ENCODE measurements at regions not wholly inside any gene's neighbourhood (a gene's known extent, or its start where the extent isn't known, plus 50 kb on each side); places are given as distances from the start of the nearest gene placed in this dataset.

DNA sequence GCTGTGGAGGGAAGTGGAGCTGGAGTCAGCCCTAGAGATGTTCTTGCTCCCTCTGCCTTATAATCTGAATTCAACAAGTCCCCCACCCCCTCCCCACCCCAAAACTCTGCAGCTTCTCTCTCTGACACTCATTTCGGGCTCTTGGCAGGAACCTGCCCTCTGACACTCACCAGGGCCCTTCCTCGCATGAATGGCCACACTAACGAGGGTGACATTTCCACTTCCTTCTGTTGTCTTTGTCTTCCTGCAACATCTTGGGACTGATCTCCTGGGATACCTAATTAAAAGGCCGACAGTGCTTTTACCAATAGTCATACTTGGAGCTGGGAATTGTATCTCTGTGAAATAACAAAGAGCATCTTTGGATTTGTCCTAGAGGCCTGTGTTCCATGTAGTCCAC lies 106.9 kb upstream of the PIRT start:
- TF ChIP-seq CTCF (IDR thresholded peaks at IDR 0.05; ENCODE audit: low read depth, low read length) (no peak), EZH2phosphoT487 (IDR thresholded peaks at IDR 0.05; ENCODE audit: low read depth) (no peak)

Data from OCI-LY3 (cell line).